ENCODE measurements at regions not wholly inside any gene's neighbourhood (a gene's known extent, or its start where the extent isn't known, plus 50 kb on each side); places are given as distances from the start of the nearest gene placed in this dataset.

GRCh38 chr3:154660811-154661210 lies 230.8 kb upstream of the GPR149 start:
- WGBS, 2 donors: 70 to 71% methylated on average over 2 of the region's 2 CpGs
- Histone ChIP-seq H3K4me3 (no peak overlapping the region), H3K36me3 (no peaks in the 10 kb centered on the region), H3K4me1 (no peaks in the 10 kb centered on the region), H3K9me3 (no peaks in the 10 kb centered on the region), H3K27me3 (no peaks in the 10 kb centered on the region), H3K27ac (no peak overlapping the region)
- DNase-seq (no peak), ATAC-seq (ENCODE audit: low FRiP score in 2 of 2) (no peak)
- TF ChIP-seq POLR2AphosphoS5 (IDR thresholded peaks at IDR 0.05): no peak
- TF ChIP-seq POLR2A (IDR thresholded peaks at IDR 0.05): no peak
- no peak for TF ChIP-seq CTCF (IDR thresholded peaks at IDR 0.05)

- ATAC-seq (ENCODE audit: low FRiP score in 2 of 2): no peak
Measured at GRCh38 chr3:154658000-154658399, 228.0 kb upstream of the GPR149 start.

GRCh38 chr3:154657218-154657617 lies 227.2 kb upstream of the GPR149 start:
- Histone ChIP-seq H3K27me3 (no peaks in the 10 kb centered on the region), H3K36me3 (no peaks in the 10 kb centered on the region), H3K27ac (no peak overlapping the region), H3K9me3 (no peaks in the 10 kb centered on the region), H3K4me1 (no peaks in the 10 kb centered on the region), H3K4me3 (no peak overlapping the region)
- no peak for DNase-seq
- TF ChIP-seq EP300 (IDR thresholded peaks at IDR 0.05) (no peak), POLR2AphosphoS5 (IDR thresholded peaks at IDR 0.05) (no peak), CTCF (IDR thresholded peaks at IDR 0.05) (no peak)
- no peak for ATAC-seq (ENCODE audit: low FRiP score in 2 of 2)
- 55 to 58% methylated on average over 4 of the region's 4 CpGs for WGBS, 2 donors

More at GRCh38 chr3:154658000-154658399, 228.0 kb upstream of the GPR149 start:
- H3K4me3 ChIP-seq: no peak overlapping the region
- no peaks in the 10 kb centered on the region for H3K27me3 ChIP-seq
- TF ChIP-seq EP300 (IDR thresholded peaks at IDR 0.05): no peak
- TF ChIP-seq POLR2AphosphoS5 (IDR thresholded peaks at IDR 0.05): no peak
- no peak for TF ChIP-seq POLR2A (IDR thresholded peaks at IDR 0.05)
- TF ChIP-seq CTCF (IDR thresholded peaks at IDR 0.05): no peak
- no peaks in the 10 kb centered on the region for H3K9me3 ChIP-seq
- H3K27ac ChIP-seq: no peak overlapping the region
- no peak for DNase-seq
- H3K36me3 ChIP-seq: no peaks in the 10 kb centered on the region
- no peaks in the 10 kb centered on the region for H3K4me1 ChIP-seq

GRCh38 chr3:154656486-154656885 lies 226.5 kb upstream of the GPR149 start:
- H3K4me3 ChIP-seq: no peak overlapping the region
- no peaks in the 10 kb centered on the region for H3K27me3 ChIP-seq
- H3K36me3 ChIP-seq: no peaks in the 10 kb centered on the region
- WGBS, 2 donors: 92 to 94% methylated on average over 3 of the region's 3 CpGs
- no peak overlapping the region for H3K27ac ChIP-seq
- no peak for TF ChIP-seq CTCF (IDR thresholded peaks at IDR 0.05)
- no peak for TF ChIP-seq POLR2A (IDR thresholded peaks at IDR 0.05)
- TF ChIP-seq POLR2AphosphoS5 (IDR thresholded peaks at IDR 0.05): no peak
- TF ChIP-seq EP300 (IDR thresholded peaks at IDR 0.05): no peak
- no peaks in the 10 kb centered on the region for H3K4me1 ChIP-seq
- ATAC-seq (ENCODE audit: low FRiP score in 2 of 2) (no peak), DNase-seq (no peak)
- H3K9me3 ChIP-seq: no peaks in the 10 kb centered on the region

- H3K4me3 ChIP-seq: no peak overlapping the region
- H3K27ac ChIP-seq: no peak overlapping the region
- ATAC-seq (ENCODE audit: low FRiP score in 2 of 2) (no peak), DNase-seq (no peak)
- H3K4me1 ChIP-seq: no peaks in the 10 kb centered on the region
- no peaks in the 10 kb centered on the region for H3K27me3 ChIP-seq
- no peaks in the 10 kb centered on the region for H3K36me3 ChIP-seq
- no peaks in the 10 kb centered on the region for H3K9me3 ChIP-seq
- 80 to 87% methylated on average over 2 of the region's 2 CpGs for WGBS, 2 donors
- TF ChIP-seq POLR2A (IDR thresholded peaks at IDR 0.05) (no peak), EP300 (IDR thresholded peaks at IDR 0.05) (no peak), CTCF (IDR thresholded peaks at IDR 0.05) (no peak), POLR2AphosphoS5 (IDR thresholded peaks at IDR 0.05) (no peak)
Measured at GRCh38 chr3:154642145-154642544, 212.2 kb upstream of the GPR149 start.

Measured in upper lobe of left lung (tissue), 6 donors.